H1 (cell line): ENCODE measurements at regions not wholly inside any gene's neighbourhood (a gene's known extent, or its start where the extent isn't known, plus 50 kb on each side); places are given as distances from the start of the nearest gene placed in this dataset.

Experiments used
- CTCF ChIA-PET: fragments of 300-600 bp; sonication (Branson Sonifier 250); formaldehyde crosslinking; loops from one replicate; lab custom pipeline; 2021; ENCODE audit not compliant: partially characterized antibody; lab: Charles Lee
- POLR2A ChIA-PET: fragments of 300-600 bp; sonication (Branson Sonifier 250); formaldehyde crosslinking; loops from one replicate; lab custom pipeline; 2021; ENCODE audit warnings: inconsistent platforms; ENCODE audit not compliant: partially characterized antibody; lab: Charles Lee
- DNase-seq, 2 experiments: peaks; one replicate each; pipeline versions ENCODE4 v3.0.0 to v3.0.0-alpha.2; 2010 to 2022; ENCODE audit warnings: low spot score in 2 of 2, low read depth in 1 of 2, mixed read lengths in 1 of 2
- FAIRE-seq: peaks from 2 replicates; lab custom pipeline; 2011; peaks lifted over from hg19 to GRCh38; lab: Jason Lieb, UNC
- H2AFZ ChIP-seq: 2 replicates; pipeline ENCODE4 v1.8.1; 2012; ENCODE audit warnings: low read length, inconsistent platforms
- H2AK5ac ChIP-seq: 2 replicates; pipeline ENCODE4 v1.6.1; 2013; ENCODE audit warnings: low read depth, low read length
- H2BK120ac ChIP-seq: replicated peaks from 2 replicates; pipeline ENCODE3; 2013; ENCODE audit warnings: low read depth, low read length, inconsistent platforms
- H2BK12ac ChIP-seq: 2 replicates; pipeline ENCODE4 v1.6.1; 2013; ENCODE audit warnings: low read depth, low read length
- H2BK15ac ChIP-seq: 2 replicates; pipeline ENCODE4 v1.6.1; 2013; ENCODE audit warnings: low read length
- H2BK20ac ChIP-seq: 2 replicates; pipeline ENCODE4 v1.6.1; 2013; ENCODE audit warnings: low read length
- H2BK5ac ChIP-seq: 2 replicates; pipeline ENCODE4 v1.6.1; 2013; ENCODE audit warnings: low read depth, low read length
- H3K14ac ChIP-seq: 2 replicates; pipeline ENCODE4 v1.6.1; 2013; ENCODE audit warnings: inconsistent platforms; ENCODE audit not compliant: insufficient read length
- H3K18ac ChIP-seq: 2 replicates; pipeline ENCODE4 v1.6.1; 2013; ENCODE audit warnings: low read length; ENCODE audit errors: extremely low read depth
- H3K23ac ChIP-seq: 2 replicates; pipeline ENCODE4 v1.6.1; 2013; ENCODE audit warnings: inconsistent platforms; ENCODE audit not compliant: insufficient read length
- H3K23me2 ChIP-seq: 2 replicates; pipeline ENCODE4 v1.6.1; 2013; ENCODE audit warnings: low read depth, low read length
- H3K27ac ChIP-seq: 2 replicates; pipeline ENCODE4 v1.6.1; 2011; ENCODE audit warnings: low read depth, low read length, inconsistent platforms
- H3K27me3 ChIP-seq, 4 experiments: replicated peaks in 1 of 4; 1 replicate in 1 of 4; 2 replicates in 3 of 4; pipeline versions ENCODE4 v1.6.1 to v1.8.1; 2011 to 2013; ENCODE audit warnings: low read length in 3 of 4, mild to moderate bottlenecking in 3 of 4, inconsistent platforms in 2 of 4, mixed read lengths in 2 of 4, moderate library complexity in 1 of 4; ENCODE audit not compliant: control insufficient read depth in 3 of 4, insufficient read depth in 3 of 4; ENCODE audit errors: extremely low read depth in 1 of 4
- H3K36me3 ChIP-seq, 4 experiments: 2 replicates each; pipeline versions ENCODE4 v1.6.1 to v1.8.1; 2011 to 2013; ENCODE audit warnings: mild to moderate bottlenecking in 4 of 4, low read length in 3 of 4, moderate library complexity in 2 of 4, control low read depth in 1 of 4, inconsistent platforms in 1 of 4; ENCODE audit not compliant: insufficient read depth in 4 of 4, control insufficient read depth in 2 of 4
- H3K4ac ChIP-seq: replicated peaks from 2 replicates; pipeline ENCODE3; 2013; ENCODE audit warnings: low read length, low read depth, mixed read lengths, inconsistent platforms; ENCODE audit not compliant: insufficient read length
- H3K4me1 ChIP-seq, 4 experiments: replicated peaks in 1 of 4; 1 replicate in 1 of 4; 2 replicates in 3 of 4; pipeline versions ENCODE4 v1.6.1 to v1.8.1; 2011 to 2013; ENCODE audit warnings: low read length in 3 of 4, inconsistent platforms in 2 of 4, mixed read lengths in 1 of 4; ENCODE audit not compliant: insufficient read depth in 4 of 4, control insufficient read depth in 3 of 4
- H3K4me2 ChIP-seq, 2 experiments: 2 replicates each; pipeline versions ENCODE4 v1.6.1 to v1.8.1; 2011 to 2013; ENCODE audit warnings: low read depth in 2 of 2, low read length in 2 of 2, control low read depth in 1 of 2, inconsistent platforms in 1 of 2, mild to moderate bottlenecking in 1 of 2; ENCODE audit not compliant: insufficient read depth in 1 of 2
- H3K4me3 ChIP-seq, 4 experiments: fragments of 200-600, 300-600 bp in 1 of 4; sonication (generic), shearing (Covaris generic), sonication (Bioruptor Twin) in 1 of 4; 2 replicates each; pipeline versions ENCODE4 v1.5.1 to v1.8.1; 2011 to 2016; ENCODE audit warnings: low read length in 4 of 4, low read depth in 3 of 4, control low read depth in 2 of 4, inconsistent platforms in 2 of 4, mild to moderate bottlenecking in 2 of 4, mixed read lengths in 1 of 4, moderate library complexity in 1 of 4; ENCODE audit not compliant: insufficient read depth in 2 of 4; ENCODE audit errors: extremely low read depth in 1 of 4
- H3K56ac ChIP-seq: replicated peaks from 2 replicates; pipeline ENCODE3; 2013; ENCODE audit warnings: low read depth, mild to moderate bottlenecking, mixed read lengths, low read length, inconsistent platforms; ENCODE audit not compliant: insufficient read length
- H3K79me1 ChIP-seq: 2 replicates; pipeline ENCODE4 v1.6.1; 2013; ENCODE audit warnings: low read depth, low read length, control low read depth
- H3K79me2 ChIP-seq, 2 experiments: 2 replicates each; pipeline versions ENCODE4 v1.6.1 to v1.8.1; 2012 to 2013; ENCODE audit warnings: low read length in 2 of 2, mild to moderate bottlenecking in 2 of 2, inconsistent platforms in 1 of 2; ENCODE audit not compliant: insufficient read depth in 2 of 2, control insufficient read depth in 1 of 2
- H3K9ac ChIP-seq, 4 experiments: replicated peaks in 1 of 4; 1 replicate in 1 of 4; 2 replicates in 3 of 4; pipeline versions ENCODE4 v1.6.1 to v1.8.1; 2011 to 2013; ENCODE audit warnings: low read depth in 3 of 4, low read length in 3 of 4, control low read depth in 2 of 4, mild to moderate bottlenecking in 2 of 4, moderate library complexity in 2 of 4, inconsistent platforms in 1 of 4; ENCODE audit errors: extremely low read depth in 1 of 4
- H3K9me3 ChIP-seq, 2 experiments: 2 replicates each; pipeline versions ENCODE4 v1.6.1 to v1.8.1; 2012 to 2013; ENCODE audit warnings: mild to moderate bottlenecking in 2 of 2, moderate library complexity in 2 of 2, control low read depth in 1 of 2, inconsistent platforms in 1 of 2, low read depth in 1 of 2, low read length in 1 of 2, mixed read lengths in 1 of 2; ENCODE audit not compliant: insufficient read depth in 2 of 2
- H4K20me1 ChIP-seq, 2 experiments: replicated peaks in 1 of 2; 2 replicates each; pipeline versions ENCODE3 to v1.8.1; 2011 to 2013; ENCODE audit warnings: inconsistent platforms in 2 of 2, low read length in 2 of 2, mild to moderate bottlenecking in 1 of 2; ENCODE audit not compliant: insufficient read depth in 2 of 2, control insufficient read depth in 1 of 2
- H4K5ac ChIP-seq: 2 replicates; pipeline ENCODE4 v1.6.1; 2013; ENCODE audit warnings: low read length, low read depth, mixed read lengths, inconsistent platforms; ENCODE audit not compliant: insufficient read length
- H4K8ac ChIP-seq: 2 replicates; pipeline ENCODE4 v1.8.0; 2013; ENCODE audit warnings: mild to moderate bottlenecking, moderate library complexity, low read length, inconsistent platforms; ENCODE audit not compliant: insufficient read depth; ENCODE audit errors: extremely low read depth
- H4K91ac ChIP-seq: replicated peaks from 2 replicates; pipeline ENCODE3; 2013; ENCODE audit warnings: low read length, mixed read lengths, inconsistent platforms; ENCODE audit not compliant: insufficient read length
- CEBPB ChIP-seq: IDR thresholded peaks from 2 replicates; pipeline ENCODE4 v1.6.1; 2012; ENCODE audit warnings: low read depth, low read length
- CHD2 ChIP-seq: IDR thresholded peaks from 2 replicates; pipeline ENCODE4 v1.6.1; 2012; ENCODE audit warnings: low read length, improper control_type of control experiment
- EZH2 ChIP-seq: fragments of 200-600 bp; sonication (generic); IDR thresholded peaks from 2 replicates; pipeline ENCODE4 v1.7.1; 2012; ENCODE audit warnings: low read depth, mild to moderate bottlenecking, moderate library complexity, low read length, inconsistent platforms; ENCODE audit not compliant: severe bottlenecking
- FOSL1 ChIP-seq: IDR thresholded peaks from 2 replicates; pipeline ENCODE4 v1.6.1; 2011; ENCODE audit warnings: mild to moderate bottlenecking, low read depth, low read length, moderate library complexity; ENCODE audit not compliant: insufficient read depth
- KDM1A ChIP-seq: fragments of 200-600, 300-600 bp; sonication (generic); IDR thresholded peaks from 2 replicates; pipeline ENCODE4 v1.7.1; 2016; ENCODE audit warnings: mild to moderate bottlenecking, low read length, borderline replicate concordance
- POLR2AphosphoS5 ChIP-seq: IDR thresholded peaks from 2 replicates; pipeline ENCODE4 v1.6.1; 2011; ENCODE audit warnings: low read depth, low read length
- RXRA ChIP-seq: IDR thresholded peaks from 2 replicates; pipeline ENCODE4 v1.6.1; 2011; ENCODE audit warnings: low read depth, mild to moderate bottlenecking, low read length, moderate library complexity; ENCODE audit not compliant: insufficient read depth
- SIX5 ChIP-seq: IDR thresholded peaks from 2 replicates; pipeline ENCODE4 v1.6.1; 2011; ENCODE audit warnings: mild to moderate bottlenecking, low read depth, low read length
- SRF ChIP-seq: IDR thresholded peaks from 2 replicates; pipeline ENCODE4 v1.6.1; 2011; ENCODE audit warnings: mild to moderate bottlenecking, low read depth, low read length, moderate library complexity
- SUZ12 ChIP-seq: fragments of 200-600 bp; sonication (generic); IDR thresholded peaks from 2 replicates; pipeline ENCODE4 v1.6.1; 2012; ENCODE audit warnings: mild to moderate bottlenecking, inconsistent platforms, low read length, moderate library complexity, mixed read lengths
- TAF1 ChIP-seq: IDR thresholded peaks from 2 replicates; pipeline ENCODE4 v1.6.1; 2011; ENCODE audit warnings: mild to moderate bottlenecking, low read depth, low read length
- YY1 ChIP-seq: IDR thresholded peaks from 2 replicates; pipeline ENCODE4 v1.6.1; 2011; ENCODE audit warnings: low read depth, mild to moderate bottlenecking, low read length
- WGBS, 2 experiments: shearing (Covaris generic) in 1 of 2; methylation state at CpG; one replicate each; pipeline versions ENCODE4 v1.1.6 to v1.1.7; 2013 to 2015; ENCODE audit warnings: low lambda C conversion rate in 2 of 2, mixed read lengths in 2 of 2, inconsistent platforms in 1 of 2, low coverage in 1 of 2, missing lambda C conversion rate in 1 of 2; ENCODE audit not compliant: insufficient replicate concordance in 2 of 2, insufficient coverage in 1 of 2, insufficient read length in 1 of 2; ENCODE audit errors: extremely low coverage in 1 of 2, missing lambda C conversion rate in 1 of 2; 5-methylcytosine and 5-hydroxymethylcytosine counted together

DNA sequence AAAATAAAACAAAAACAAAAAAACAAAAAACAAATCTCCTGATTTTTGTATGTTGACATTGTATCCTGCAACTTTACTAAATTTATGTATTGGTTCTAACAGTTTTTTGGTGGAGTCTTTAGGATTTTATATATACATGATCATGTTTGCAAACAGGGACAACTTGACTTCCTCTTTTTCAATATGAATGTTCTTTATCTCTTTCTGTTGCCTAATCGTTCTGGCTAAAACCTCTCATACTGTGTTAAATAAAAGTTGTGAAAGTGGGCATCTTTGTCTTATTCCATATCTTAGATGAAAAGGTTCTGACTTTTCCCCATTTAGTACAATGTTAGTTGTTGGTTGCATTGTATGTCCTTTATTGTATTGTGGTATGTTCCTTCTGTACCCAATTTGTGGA, 261.7 kb upstream of the NOX3 start:
- Histone ChIP-seq H4K20me1 (no peaks in the 10 kb centered on the region), H3K23ac (no peak overlapping the region), H2BK120ac (no peak overlapping the region), H3K4me1 (no peaks in the 10 kb centered on the region), H3K79me1 (no peaks in the 10 kb centered on the region), H3K27ac (no peak overlapping the region), H3K23me2 (no peaks in the 10 kb centered on the region), H3K36me3 (no peaks in the 10 kb centered on the region), H3K4me3 (no peak overlapping the region), H3K9ac (no peak overlapping the region), H2AFZ (no peak overlapping the region), H4K5ac (no peak overlapping the region), H3K27me3 (no peaks in the 10 kb centered on the region), H3K18ac (no peak overlapping the region), H4K8ac (no peak overlapping the region), H2BK12ac (no peak overlapping the region), H3K14ac (no peak overlapping the region), H3K9me3 (no peaks in the 10 kb centered on the region; a peak in 1 of 4 replicates), H3K4me2 (no peak overlapping the region), H4K91ac (no peak overlapping the region), H2BK15ac (no peak overlapping the region), H3K79me2 (no peaks in the 10 kb centered on the region), H3K56ac (no peak overlapping the region), H2AK5ac (no peak overlapping the region), H2BK20ac (no peak overlapping the region), H3K4ac (no peak overlapping the region), H2BK5ac (no peak overlapping the region)
- ChIA-PET POLR2A (no interaction called here), CTCF (no interaction called here)
- DNase-seq = no peak
- TF ChIP-seq YY1 (no peak), SRF (no peak), KDM1A (no peak), CHD2 (no peak), CEBPB (no peak), TAF1 (no peak), FOSL1 (no peak), SUZ12 (no peak), RXRA (no peak), SIX5 (no peak), EZH2 (no peak), POLR2AphosphoS5 (no peak)
- no peak for FAIRE-seq
- whole genome bisulfite sequencing, 2 experiments = 94% methylated on average over 1 of the region's 1 CpG; no CpG with 5 or more reads in 1 of the 2 experiments
